WTC11 (cell line): ENCODE measurements at regions not wholly inside any gene's neighbourhood (a gene's known extent, or its start where the extent isn't known, plus 50 kb on each side); places are given as distances from the start of the nearest gene placed in this dataset.

ENCODE experiments used
- CBFB ChIP-seq: sonication (generic); formaldehyde crosslinking; IDR thresholded peaks from 2 replicates; pipeline ENCODE4 v1.8.1; 2022; ENCODE audit warnings: mild to moderate bottlenecking, low read depth, missing genetic modification reagents
- FOXP1 ChIP-seq: sonication (generic); formaldehyde crosslinking; IDR thresholded peaks from 2 replicates; pipeline ENCODE4 v1.8.0; 2022; ENCODE audit warnings: missing genetic modification reagents, mild to moderate bottlenecking, moderate library complexity, borderline replicate concordance
- IRF2 ChIP-seq: sonication (generic); formaldehyde crosslinking; IDR thresholded peaks from 2 replicates; pipeline ENCODE4 v1.8.0; 2022; ENCODE audit warnings: low read depth, missing genetic modification reagents, borderline replicate concordance
- JAZF1 ChIP-seq: fragments of 250-450 bp; sonication (Bioruptor Pico); IDR thresholded peaks from 2 replicates; pipeline ENCODE4 v1.9.0; 2021; ENCODE audit warnings: moderate library complexity, mild to moderate bottlenecking, inconsistent platforms
- JUN ChIP-seq: sonication (generic); formaldehyde crosslinking; IDR thresholded peaks from 2 replicates; pipeline ENCODE4 v1.8.0; 2023; ENCODE audit warnings: mild to moderate bottlenecking, missing genetic modification reagents
- KAT7 ChIP-seq: sonication (generic); formaldehyde crosslinking; IDR thresholded peaks from 2 replicates; pipeline ENCODE4 v1.8.1; 2023; ENCODE audit warnings: missing genetic modification reagents, mild to moderate bottlenecking, borderline replicate concordance
- NFYB ChIP-seq: sonication (generic); formaldehyde crosslinking; conservative IDR thresholded peaks from 2 replicates; pipeline ENCODE4 v1.8.0; 2022; ENCODE audit warnings: low read depth, missing genetic modification reagents
- SMAD3 ChIP-seq: sonication (generic); formaldehyde crosslinking; IDR thresholded peaks from 2 replicates; pipeline ENCODE4 v1.8.0; 2022; ENCODE audit warnings: missing genetic modification reagents, mild to moderate bottlenecking, borderline replicate concordance
- ZNF138 ChIP-seq: sonication (generic); formaldehyde crosslinking; conservative IDR thresholded peaks from 2 replicates; pipeline ENCODE4 v1.8.1; 2022; ENCODE audit warnings: mild to moderate bottlenecking, moderate library complexity, missing genetic modification reagents
- ZNF416 ChIP-seq: fragments of 250-450 bp; sonication (Bioruptor Pico); IDR thresholded peaks from 2 replicates; pipeline ENCODE4 v1.9.0; 2021; ENCODE audit warnings: mild to moderate bottlenecking, inconsistent platforms
- ZNF423 ChIP-seq: fragments of 250-450 bp; sonication (Bioruptor Pico); IDR thresholded peaks from 2 replicates; pipeline ENCODE4 v2.1.2; 2022; ENCODE audit warnings: mild to moderate bottlenecking, moderate library complexity
- TF ChIP-seq, protein P1 (sequence below): fragments of 200-600 bp; IDR thresholded peaks from 2 replicates; pipeline ENCODE4 v1.8.0; 2022; ENCODE audit warnings: antibody characterized with exemption
- TF ChIP-seq, protein P2 (sequence below): sonication (generic); formaldehyde crosslinking; IDR thresholded peaks from 2 replicates; pipeline ENCODE4 v1.8.0; 2022; ENCODE audit warnings: mild to moderate bottlenecking, missing genetic modification reagents
- TF ChIP-seq, protein P3 (sequence below): sonication (generic); formaldehyde crosslinking; conservative IDR thresholded peaks from 2 replicates; pipeline ENCODE4 v1.8.1; 2022; ENCODE audit warnings: mild to moderate bottlenecking, missing genetic modification reagents

DNA sequence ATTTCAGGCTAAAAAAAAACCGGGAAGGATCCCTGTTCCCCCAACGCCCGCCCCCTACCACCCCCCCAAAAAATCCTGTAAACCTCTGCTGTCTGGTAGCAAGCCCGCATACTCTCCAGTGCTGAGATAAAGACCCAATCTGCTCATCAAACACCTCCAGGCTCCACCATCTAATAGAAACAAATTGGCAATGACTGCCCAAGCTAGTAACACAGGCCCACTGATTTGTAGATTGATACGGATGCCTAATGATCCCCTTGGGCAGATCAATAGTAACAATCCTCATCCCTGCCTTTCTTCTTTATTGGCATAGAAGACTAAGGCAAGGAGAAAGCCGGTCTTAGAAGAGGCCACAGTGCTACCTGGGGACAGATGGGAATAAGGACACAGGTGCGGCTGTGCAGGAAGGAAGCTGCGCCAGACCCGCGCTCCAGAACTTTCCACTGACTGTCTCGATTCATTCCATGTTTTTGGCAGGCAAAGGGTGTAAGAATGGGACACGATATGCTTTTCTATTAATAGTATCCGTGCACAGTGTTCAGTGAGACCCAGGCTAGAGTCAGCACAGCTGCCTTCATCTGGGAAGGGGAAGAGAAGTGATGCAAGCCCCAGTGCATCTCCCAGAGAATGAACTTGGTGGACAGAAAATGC is 407.6 kb upstream of the PSMD7 start:
- TF ChIP-seq, protein P1, sequence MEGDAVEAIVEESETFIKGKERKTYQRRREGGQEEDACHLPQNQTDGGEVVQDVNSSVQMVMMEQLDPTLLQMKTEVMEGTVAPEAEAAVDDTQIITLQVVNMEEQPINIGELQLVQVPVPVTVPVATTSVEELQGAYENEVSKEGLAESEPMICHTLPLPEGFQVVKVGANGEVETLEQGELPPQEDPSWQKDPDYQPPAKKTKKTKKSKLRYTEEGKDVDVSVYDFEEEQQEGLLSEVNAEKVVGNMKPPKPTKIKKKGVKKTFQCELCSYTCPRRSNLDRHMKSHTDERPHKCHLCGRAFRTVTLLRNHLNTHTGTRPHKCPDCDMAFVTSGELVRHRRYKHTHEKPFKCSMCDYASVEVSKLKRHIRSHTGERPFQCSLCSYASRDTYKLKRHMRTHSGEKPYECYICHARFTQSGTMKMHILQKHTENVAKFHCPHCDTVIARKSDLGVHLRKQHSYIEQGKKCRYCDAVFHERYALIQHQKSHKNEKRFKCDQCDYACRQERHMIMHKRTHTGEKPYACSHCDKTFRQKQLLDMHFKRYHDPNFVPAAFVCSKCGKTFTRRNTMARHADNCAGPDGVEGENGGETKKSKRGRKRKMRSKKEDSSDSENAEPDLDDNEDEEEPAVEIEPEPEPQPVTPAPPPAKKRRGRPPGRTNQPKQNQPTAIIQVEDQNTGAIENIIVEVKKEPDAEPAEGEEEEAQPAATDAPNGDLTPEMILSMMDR = no peak
- TF ChIP-seq ZNF423 (CRISPR knock-in tag) (no peak), ZNF416 (CRISPR knock-in tag) (no peak), IRF2 (CRISPR knock-in tag) (no peak), CBFB (CRISPR knock-in tag) (no peak), SMAD3 (CRISPR knock-in tag) (no peak), JUN (no peak), ZNF138 (CRISPR knock-in tag) (no peak), JAZF1 (CRISPR knock-in tag) (no peak), KAT7 (CRISPR knock-in tag) (no peak), FOXP1 (no peak), NFYB (CRISPR knock-in tag) (no peak)
- TF ChIP-seq, protein P2, sequence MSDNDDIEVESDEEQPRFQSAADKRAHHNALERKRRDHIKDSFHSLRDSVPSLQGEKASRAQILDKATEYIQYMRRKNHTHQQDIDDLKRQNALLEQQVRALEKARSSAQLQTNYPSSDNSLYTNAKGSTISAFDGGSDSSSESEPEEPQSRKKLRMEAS (CRISPR knock-in tag) = no peak
- TF ChIP-seq, protein P3, sequence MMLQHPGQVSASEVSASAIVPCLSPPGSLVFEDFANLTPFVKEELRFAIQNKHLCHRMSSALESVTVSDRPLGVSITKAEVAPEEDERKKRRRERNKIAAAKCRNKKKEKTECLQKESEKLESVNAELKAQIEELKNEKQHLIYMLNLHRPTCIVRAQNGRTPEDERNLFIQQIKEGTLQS (CRISPR knock-in tag) = no peak
